GM12878 (cell line): ENCODE measurements at regions not wholly inside any gene's neighbourhood (a gene's known extent, or its start where the extent isn't known, plus 50 kb on each side); places are given as distances from the start of the nearest gene placed in this dataset.

Experiments used
- ATAC-seq: fragments of 200-7000 bp; cut with Tn5 transposase; 3 replicates; pipeline ENCODE4 v1.9.1; 2020; ENCODE audit warnings: mild to moderate bottlenecking, moderate library complexity
- BruUV-seq: library from RNA; stranded (reverse); fragments of 400-500 nt; replicated peaks from 2 replicates; lab custom pipeline; 2021; lab: Mats Ljungman, UMichigan
- CTCF ChIA-PET: fragments of 300-600 bp; sonication (Branson Sonifier 250); formaldehyde crosslinking; extraction: SDS; loops from one replicate; lab custom pipeline; 2021; ENCODE audit warnings: inconsistent platforms; lab: Yijun Ruan, JAX
- POLR2A ChIA-PET: fragments of 350-600 bp; formaldehyde crosslinking; extraction: SDS; loops from one replicate; lab custom pipeline; 2021; ENCODE audit warnings: inconsistent platforms; lab: Charles Lee
- RAD21 ChIA-PET: fragments of 300-600 bp; sonication (Branson Sonifier 250); formaldehyde crosslinking; loops from one replicate; lab custom pipeline; 2023; ENCODE audit warnings: antibody characterized with exemption; ENCODE audit not compliant: unreplicated experiment; lab: Charles Lee
- SMC1A ChIA-PET: fragments of 300-600 bp; sonication (Branson Sonifier 250); formaldehyde crosslinking; loops from one replicate; lab custom pipeline; 2023; ENCODE audit not compliant: unreplicated experiment, uncharacterized antibody; lab: Charles Lee
- DNase-seq: peaks from one replicate; pipeline ENCODE4 v3.0.0-alpha.2; 2011; ENCODE audit warnings: low read depth, low spot score
- FAIRE-seq: peaks from 3 replicates; lab custom pipeline; 2011; peaks lifted over from hg19 to GRCh38; lab: Jason Lieb, UNC
- H2AFZ ChIP-seq: 2 replicates; pipeline ENCODE4 v1.6.0; 2011; ENCODE audit warnings: low read depth, low read length, control low read depth; ENCODE audit not compliant: control insufficient read depth
- H3K27ac ChIP-seq: 2 replicates; pipeline ENCODE4 v1.5.1; 2011; ENCODE audit warnings: control low read depth; ENCODE audit not compliant: control insufficient read depth, insufficient read depth
- H3K27me3 ChIP-seq, 2 experiments: replicated peaks in 1 of 2; 2 replicates each; pipeline versions ENCODE4 v1.6.0 to v1.6.1; 2011; ENCODE audit warnings: low read length in 1 of 2; ENCODE audit not compliant: control insufficient read depth in 2 of 2, insufficient read depth in 2 of 2
- H3K36me3 ChIP-seq, 2 experiments: 2 replicates each; pipeline ENCODE4 v1.5.1; 2011; ENCODE audit warnings: low read length in 1 of 2; ENCODE audit not compliant: control insufficient read depth in 2 of 2, insufficient read depth in 2 of 2
- H3K4me1 ChIP-seq: 2 replicates; pipeline ENCODE4 v1.6.1; 2011; ENCODE audit warnings: mild to moderate bottlenecking, low read length, moderate library complexity, mixed read lengths; ENCODE audit not compliant: control insufficient read depth, insufficient read depth
- H3K4me2 ChIP-seq: 2 replicates; pipeline ENCODE4 v1.6.0; 2011; ENCODE audit warnings: control low read depth; ENCODE audit not compliant: control insufficient read depth, insufficient read depth
- H3K4me3 ChIP-seq: fragments of 200-600 bp; sonication (generic); 2 replicates; pipeline ENCODE4 v1.5.1; 2016
- H3K79me2 ChIP-seq: 2 replicates; pipeline ENCODE4 v1.6.0; 2011; ENCODE audit warnings: low read length; ENCODE audit not compliant: control insufficient read depth, insufficient read depth
- H3K9ac ChIP-seq: 2 replicates; pipeline ENCODE4 v1.8.0; 2011; ENCODE audit warnings: low read length, control low read depth, mixed read lengths; ENCODE audit not compliant: control insufficient read depth, insufficient read depth
- H3K9me3 ChIP-seq: replicated peaks from 3 replicates; pipeline ENCODE4 v1.5.1; 2011; ENCODE audit warnings: mild to moderate bottlenecking, low read length; ENCODE audit not compliant: control insufficient read depth, insufficient read depth
- H4K20me1 ChIP-seq: 2 replicates; pipeline ENCODE4 v1.6.0; 2011; ENCODE audit not compliant: control insufficient read depth, insufficient read depth
- BMI1 ChIP-seq: fragments of 450-650 bp; IDR thresholded peaks from 2 replicates; pipeline ENCODE4 v1.6.1; 2016; ENCODE audit warnings: mild to moderate bottlenecking, moderate library complexity, borderline replicate concordance
- CHD4 ChIP-seq: fragments of 200-600 bp; sonication (generic); IDR thresholded peaks from 2 replicates; pipeline ENCODE4 v1.6.1; 2016; ENCODE audit warnings: mild to moderate bottlenecking
- CREB1 ChIP-seq: IDR thresholded peaks from 2 replicates; pipeline ENCODE4 v1.6.1; 2012; ENCODE audit warnings: low read depth, mild to moderate bottlenecking, inconsistent platforms
- KDM1A ChIP-seq: fragments of 200-600 bp; sonication (generic); IDR thresholded peaks from 2 replicates; pipeline ENCODE4 v1.6.1; 2016; ENCODE audit warnings: borderline replicate concordance
- MTA3 ChIP-seq: IDR thresholded peaks from 2 replicates; pipeline ENCODE4 v1.6.1; 2012; ENCODE audit warnings: low read length, inconsistent platforms, borderline replicate concordance
- MYB ChIP-seq: fragments of 150-350 bp; IDR thresholded peaks from 2 replicates; pipeline ENCODE4 v1.6.1; 2014; ENCODE audit warnings: mild to moderate bottlenecking, low read depth, low read length, borderline replicate concordance
- PKNOX1 ChIP-seq: fragments of 450-650 bp; IDR thresholded peaks from 2 replicates; pipeline ENCODE4 v1.6.1; 2016; ENCODE audit warnings: mild to moderate bottlenecking
- RCOR1 ChIP-seq: conservative IDR thresholded peaks from 2 replicates; pipeline ENCODE4 v1.6.1; 2012; ENCODE audit warnings: low read depth, low read length, improper control_type of control experiment
- RFX5 ChIP-seq: IDR thresholded peaks from 2 replicates; pipeline ENCODE4 v1.6.1; 2011; ENCODE audit warnings: low read depth, low read length, improper control_type of control experiment
- SIX5 ChIP-seq: IDR thresholded peaks from 2 replicates; pipeline ENCODE4 v1.6.1; 2011; ENCODE audit warnings: mild to moderate bottlenecking, low read depth, low read length, moderate library complexity; ENCODE audit not compliant: severe bottlenecking
- SUPT20H ChIP-seq: IDR thresholded peaks from 2 replicates; pipeline ENCODE4 v1.6.1; 2011; ENCODE audit warnings: low read depth, mild to moderate bottlenecking, low read length, moderate library complexity, borderline replicate concordance; ENCODE audit not compliant: control insufficient read depth
- TBL1XR1 ChIP-seq: IDR thresholded peaks from 2 replicates; pipeline ENCODE4 v1.6.1; 2012; ENCODE audit warnings: low read depth, low read length, improper control_type of control experiment
- TCF7 ChIP-seq: IDR thresholded peaks from 2 replicates; pipeline ENCODE4 v1.6.1; 2014; ENCODE audit warnings: antibody characterized with exemption, borderline replicate concordance
- WRNIP1 ChIP-seq: IDR thresholded peaks from 2 replicates; pipeline ENCODE4 v1.6.1; 2011; ENCODE audit warnings: low read depth, low read length, improper control_type of control experiment, borderline replicate concordance
- ZNF217 ChIP-seq: fragments of 450-650 bp; IDR thresholded peaks from 2 replicates; pipeline ENCODE4 v1.6.1; 2017; ENCODE audit warnings: antibody characterized with exemption, mild to moderate bottlenecking
- WGBS: methylation state at CpG from one replicate; pipeline ENCODE4 v1.1.6; 2016; ENCODE audit warnings: low lambda C conversion rate; ENCODE audit not compliant: insufficient replicate concordance, insufficient coverage; ENCODE audit errors: missing lambda C conversion rate; 5-methylcytosine and 5-hydroxymethylcytosine counted together
- in situ Hi-C: fragments of 300-500 bp; cut with MboI; formaldehyde crosslinking; loops from 9 replicates; pipeline ENCODE4 v1.14.3; 2018; ENCODE audit warnings: mixed read lengths
- intact Hi-C: fragments of 100-400 bp; cut with micrococcal nuclease; formaldehyde crosslinking; loops from one replicate; pipeline ENCODE4 v1.14.2; 2022; ENCODE audit not compliant: unreplicated experiment
- TF ChIP-seq, protein P1 (sequence below): fragments of 450-650 bp; IDR thresholded peaks from 2 replicates; pipeline ENCODE4 v1.6.1; 2016; ENCODE audit warnings: mild to moderate bottlenecking
- TF ChIP-seq, protein P2 (sequence below): fragments of 450-650 bp; IDR thresholded peaks from 2 replicates; pipeline ENCODE4 v1.6.1; 2017; ENCODE audit warnings: antibody characterized with exemption, mild to moderate bottlenecking, moderate library complexity

GRCh38 chr3:31265646-31266428, 266.9 kb upstream of the STT3B start:
- Histone ChIP-seq H3K4me1 (no peaks in the 10 kb centered on the region), H4K20me1 (no peaks in the 10 kb centered on the region), H3K4me3 (no peak overlapping the region), H3K79me2 (no peaks in the 10 kb centered on the region), H3K27ac (no peak overlapping the region), H3K4me2 (no peak overlapping the region), H3K36me3 (no peaks in the 10 kb centered on the region), H3K27me3 (no peaks in the 10 kb centered on the region), H3K9ac (no peak overlapping the region), H3K9me3 (peaks cover 1% of the 10 kb centered on the region; the same call in 1 of the 3 replicates), H2AFZ (no peak overlapping the region)
- no peak for ATAC-seq
- FAIRE-seq, result no peak
- ChIA-PET POLR2A (no interaction called here), SMC1A (interaction anchor here (1.2 to 1.6 kb wide), 3 partner anchors 9 to 16 kb away, joined by 3 to 4 read pairs (median 3); no protein-coding TSS in a partner anchor), RAD21 (interaction anchor here (0.6 kb wide), 1 partner anchor 174 kb away, joined by 3 read pairs; no protein-coding TSS in a partner anchor), CTCF (interaction anchor here (1.0 kb wide), 1 partner anchor 107 kb away, joined by 3 read pairs; no protein-coding TSS in a partner anchor)
- intact Hi-C loops, result no loop called here
- WGBS, result 67% methylated on average over 5 of the region's 5 CpGs
- TF ChIP-seq, protein P1, sequence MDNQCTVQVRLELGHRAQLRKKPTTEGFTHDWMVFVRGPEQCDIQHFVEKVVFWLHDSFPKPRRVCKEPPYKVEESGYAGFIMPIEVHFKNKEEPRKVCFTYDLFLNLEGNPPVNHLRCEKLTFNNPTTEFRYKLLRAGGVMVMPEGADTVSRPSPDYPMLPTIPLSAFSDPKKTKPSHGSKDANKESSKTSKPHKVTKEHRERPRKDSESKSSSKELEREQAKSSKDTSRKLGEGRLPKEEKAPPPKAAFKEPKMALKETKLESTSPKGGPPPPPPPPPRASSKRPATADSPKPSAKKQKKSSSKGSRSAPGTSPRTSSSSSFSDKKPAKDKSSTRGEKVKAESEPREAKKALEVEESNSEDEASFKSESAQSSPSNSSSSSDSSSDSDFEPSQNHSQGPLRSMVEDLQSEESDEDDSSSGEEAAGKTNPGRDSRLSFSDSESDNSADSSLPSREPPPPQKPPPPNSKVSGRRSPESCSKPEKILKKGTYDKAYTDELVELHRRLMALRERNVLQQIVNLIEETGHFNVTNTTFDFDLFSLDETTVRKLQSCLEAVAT, result no peak
- TF ChIP-seq CHD4, result no peak
- no peak for TF ChIP-seq ZNF217
- TF ChIP-seq WRNIP1, result no peak
- no peak for TF ChIP-seq BMI1
- no peak for TF ChIP-seq TBL1XR1
- TF ChIP-seq KDM1A, result no peak
- no peak for TF ChIP-seq RFX5
- no peak for TF ChIP-seq PKNOX1
- TF ChIP-seq SIX5, result no peak
- no peak for TF ChIP-seq CREB1
- no peak for TF ChIP-seq TCF7
- TF ChIP-seq MYB, result no peak
- no peak for TF ChIP-seq MTA3
- TF ChIP-seq SUPT20H, result no peak
- TF ChIP-seq, protein P2, sequence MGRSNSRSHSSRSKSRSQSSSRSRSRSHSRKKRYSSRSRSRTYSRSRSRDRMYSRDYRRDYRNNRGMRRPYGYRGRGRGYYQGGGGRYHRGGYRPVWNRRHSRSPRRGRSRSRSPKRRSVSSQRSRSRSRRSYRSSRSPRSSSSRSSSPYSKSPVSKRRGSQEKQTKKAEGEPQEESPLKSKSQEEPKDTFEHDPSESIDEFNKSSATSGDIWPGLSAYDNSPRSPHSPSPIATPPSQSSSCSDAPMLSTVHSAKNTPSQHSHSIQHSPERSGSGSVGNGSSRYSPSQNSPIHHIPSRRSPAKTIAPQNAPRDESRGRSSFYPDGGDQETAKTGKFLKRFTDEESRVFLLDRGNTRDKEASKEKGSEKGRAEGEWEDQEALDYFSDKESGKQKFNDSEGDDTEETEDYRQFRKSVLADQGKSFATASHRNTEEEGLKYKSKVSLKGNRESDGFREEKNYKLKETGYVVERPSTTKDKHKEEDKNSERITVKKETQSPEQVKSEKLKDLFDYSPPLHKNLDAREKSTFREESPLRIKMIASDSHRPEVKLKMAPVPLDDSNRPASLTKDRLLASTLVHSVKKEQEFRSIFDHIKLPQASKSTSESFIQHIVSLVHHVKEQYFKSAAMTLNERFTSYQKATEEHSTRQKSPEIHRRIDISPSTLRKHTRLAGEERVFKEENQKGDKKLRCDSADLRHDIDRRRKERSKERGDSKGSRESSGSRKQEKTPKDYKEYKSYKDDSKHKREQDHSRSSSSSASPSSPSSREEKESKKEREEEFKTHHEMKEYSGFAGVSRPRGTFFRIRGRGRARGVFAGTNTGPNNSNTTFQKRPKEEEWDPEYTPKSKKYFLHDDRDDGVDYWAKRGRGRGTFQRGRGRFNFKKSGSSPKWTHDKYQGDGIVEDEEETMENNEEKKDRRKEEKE, result no peak
- TF ChIP-seq RCOR1, result no peak
- DNase-seq, result no peak
- in situ Hi-C loops, result no loop called here
- no TSS peak for BruUV-seq
